ENCODE measurements at regions not wholly inside any gene's neighbourhood (a gene's known extent, or its start where the extent isn't known, plus 50 kb on each side); places are given as distances from the start of the nearest gene placed in this dataset.

DNA sequence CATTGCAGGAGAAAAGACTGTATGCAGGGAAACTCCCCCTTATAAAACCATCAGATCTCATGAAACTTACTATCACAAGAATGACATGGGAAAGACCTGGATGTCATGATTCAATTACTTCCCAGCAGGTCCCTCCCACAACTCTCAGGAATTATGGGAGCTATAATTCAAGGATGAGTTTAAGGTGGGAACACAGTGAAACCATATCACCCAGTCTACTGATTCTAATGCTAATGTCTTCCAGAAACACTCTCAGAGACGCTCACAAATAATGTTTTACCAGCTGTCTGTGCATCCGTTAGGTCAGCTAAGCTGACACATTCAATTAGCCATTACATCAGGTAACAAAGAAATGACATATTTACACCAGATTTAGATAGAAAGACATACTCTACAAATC is 637.9 kb downstream of the NLGN4Y start:
- DNase-seq: no peak

DNA sequence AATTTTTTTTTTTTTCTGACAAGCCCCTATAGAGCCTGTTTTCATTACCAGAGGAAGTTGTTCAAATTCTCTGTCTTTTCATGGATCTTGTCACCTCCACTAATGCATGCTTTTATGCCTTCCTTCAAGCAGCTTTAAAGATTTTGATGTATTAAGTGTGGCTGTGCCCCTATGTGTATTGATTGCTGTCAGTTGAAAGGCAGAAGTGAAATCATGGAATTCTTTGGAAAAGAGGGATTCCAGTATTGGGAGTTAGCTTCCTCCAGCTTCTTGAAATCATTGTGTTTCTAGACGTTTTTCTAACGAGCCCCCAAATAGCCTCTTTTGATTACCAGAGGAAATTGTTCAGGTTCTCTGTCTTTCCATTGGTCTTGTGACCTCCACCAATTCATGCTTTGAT is 655.6 kb downstream of the NLGN4Y start:
- DNase-seq: no peak

DNA sequence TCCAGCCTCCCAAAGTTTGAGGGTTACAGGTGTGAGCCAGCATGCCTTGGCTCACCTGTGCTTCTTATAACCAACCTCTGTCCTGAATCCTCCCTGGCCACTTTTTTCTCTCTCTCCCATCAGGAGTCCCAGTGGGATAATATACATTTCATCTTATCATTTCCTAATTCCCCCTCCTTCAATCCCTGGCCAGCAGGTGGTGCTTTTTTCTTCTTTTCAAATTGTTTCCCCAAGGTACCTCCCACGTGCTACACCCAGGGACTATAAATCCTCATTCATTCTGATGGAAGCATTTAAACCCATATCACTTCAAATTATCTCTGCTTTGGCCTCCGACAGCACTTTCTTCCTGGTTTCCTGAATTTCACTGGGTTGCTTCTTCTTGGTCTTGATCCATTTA is 704.7 kb downstream of the NLGN4Y start:
- no peak for DNase-seq

DNA sequence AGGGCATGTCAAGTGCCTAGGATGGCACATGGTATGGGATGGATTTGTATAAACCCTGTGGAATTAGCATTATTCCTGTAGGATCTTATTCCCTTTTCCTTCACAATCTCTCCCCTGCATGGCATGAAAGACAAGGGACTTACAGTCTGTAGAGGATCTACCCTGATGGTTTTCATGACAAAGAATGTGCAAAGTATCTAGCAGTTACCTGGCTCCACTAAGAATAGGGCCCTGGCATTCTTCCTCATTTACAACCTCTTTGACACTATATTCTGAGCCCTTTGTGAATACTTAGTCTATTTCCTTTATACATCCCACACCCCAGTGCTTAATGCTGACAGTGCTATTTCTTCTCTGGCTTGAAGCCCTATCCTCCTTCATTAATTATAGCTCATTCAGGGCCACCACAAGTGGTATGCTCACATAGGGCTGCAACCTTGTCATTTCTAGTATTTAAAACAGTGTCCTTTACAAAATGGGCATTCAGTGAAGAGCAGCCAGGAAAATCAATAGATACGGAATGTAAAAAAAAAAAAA is 715.3 kb downstream of the NLGN4Y start:
- DNase-seq: no peak

DNA sequence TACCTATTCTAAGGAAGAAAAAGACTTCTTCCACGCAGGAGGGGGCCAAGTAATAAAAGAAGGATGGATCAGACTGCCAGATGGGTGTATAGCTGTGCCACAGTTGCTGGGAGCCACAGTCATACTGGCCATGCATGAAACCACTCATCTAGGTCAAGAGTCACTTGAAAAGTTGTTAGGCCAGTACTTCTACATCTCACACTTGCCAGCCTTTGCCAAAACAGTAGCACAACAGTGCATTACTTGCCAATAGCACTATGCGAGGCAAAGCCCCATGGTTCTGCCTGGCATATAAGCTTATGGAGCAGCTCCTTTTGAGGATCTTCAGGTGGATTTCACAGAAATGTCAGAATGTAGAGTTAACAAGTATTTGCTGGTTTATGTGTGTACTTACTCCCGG is 735.0 kb downstream of the NLGN4Y start:
- no peak for DNase-seq

DNA sequence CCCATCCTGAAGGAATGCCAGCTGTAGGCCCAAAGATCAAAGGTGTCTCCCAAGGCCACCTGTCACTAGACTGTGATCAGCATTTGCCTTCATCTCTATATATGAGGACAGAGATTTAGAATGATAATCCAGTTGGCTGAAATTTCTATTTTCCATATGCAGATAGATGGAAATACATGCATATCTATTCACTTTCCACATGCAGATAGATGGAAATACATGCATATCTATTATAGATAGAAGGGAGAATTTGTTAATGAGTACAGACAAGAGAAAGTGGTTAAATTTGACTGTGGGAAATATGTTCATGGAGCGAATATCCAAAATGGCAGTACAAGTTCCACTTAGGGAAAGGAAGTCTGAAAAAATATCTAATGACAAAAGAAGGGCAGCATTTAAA is 762.2 kb downstream of the NLGN4Y start:
- DNase-seq: no peak

DNA sequence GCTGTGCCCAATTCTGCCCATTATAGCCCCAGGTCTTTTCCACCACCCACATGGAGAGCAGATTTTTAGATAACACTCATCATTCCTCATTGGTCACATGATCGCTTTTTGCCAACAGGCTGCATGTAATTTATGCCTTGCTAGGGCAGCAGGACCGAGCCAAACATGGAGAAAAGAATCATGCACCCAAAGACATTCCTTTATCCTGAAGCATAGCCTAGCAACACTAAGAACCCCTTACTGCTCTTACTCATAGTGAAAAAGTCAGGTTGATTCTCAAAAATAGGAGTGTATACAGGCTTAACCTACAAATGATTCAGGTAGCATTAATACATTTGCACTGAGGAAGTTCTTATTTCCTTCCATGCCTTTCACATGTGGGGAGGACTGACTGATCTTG is 765.5 kb downstream of the NLGN4Y start:
- DNase-seq: no peak

DNA sequence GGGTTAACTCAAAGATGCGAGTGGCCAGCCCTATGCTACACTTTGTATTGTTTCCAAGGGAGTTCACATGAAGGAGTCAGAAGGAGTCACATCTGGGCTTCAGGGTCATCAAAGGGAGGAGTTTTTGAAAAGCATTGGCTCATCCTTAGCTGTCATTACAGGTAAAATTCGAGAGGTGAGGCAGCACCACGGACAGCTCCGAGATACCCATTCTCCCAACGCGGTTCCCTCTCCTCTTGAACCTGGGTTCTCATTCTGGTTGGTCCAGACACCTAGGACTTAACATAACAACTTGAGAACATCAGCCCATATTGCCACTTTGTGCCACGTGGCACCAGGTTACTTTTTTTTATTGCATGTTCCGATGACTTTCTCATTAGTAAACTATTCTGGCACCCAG is 768.6 kb downstream of the NLGN4Y start:
- no peak for DNase-seq

DNA sequence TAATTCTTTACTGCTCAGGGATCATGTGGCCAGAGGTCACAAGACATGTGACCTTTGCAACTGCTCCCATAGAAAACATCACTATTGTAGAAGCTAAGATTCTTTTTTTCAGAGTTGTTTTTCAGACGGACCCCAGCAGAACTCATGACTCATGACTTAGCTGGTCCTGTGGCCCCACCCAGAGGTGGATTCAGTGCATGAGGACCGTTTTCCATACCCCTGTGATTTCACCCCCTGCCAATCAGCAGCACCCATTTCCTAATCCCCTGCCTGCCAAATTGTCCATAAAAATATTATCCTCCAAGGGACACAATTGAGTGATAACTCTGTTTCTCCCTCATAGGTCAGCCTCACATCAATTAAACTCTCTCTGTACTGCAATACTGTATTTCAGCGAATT is 777.5 kb downstream of the NLGN4Y start:
- no peak for DNase-seq

DNA sequence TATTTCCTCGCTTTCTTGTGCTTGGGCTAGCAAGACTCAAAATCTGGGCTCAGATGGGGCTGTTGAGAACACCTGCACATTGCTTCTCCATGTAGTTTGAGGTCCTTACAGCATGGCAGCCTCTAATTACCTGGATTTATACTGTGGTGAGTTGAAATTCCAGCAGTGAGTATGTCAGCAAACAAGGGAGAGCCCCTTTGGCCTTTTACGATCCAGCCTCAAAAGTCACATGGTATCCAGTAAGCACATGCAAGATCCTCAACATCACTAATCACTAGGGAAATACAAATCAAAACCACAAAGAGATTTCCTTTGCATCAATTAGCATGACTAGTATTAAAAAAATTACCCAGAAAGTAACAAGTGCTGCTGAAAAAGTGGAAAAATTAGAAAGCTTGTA is 787.8 kb downstream of the NLGN4Y start:
- no peak for DNase-seq

DNA sequence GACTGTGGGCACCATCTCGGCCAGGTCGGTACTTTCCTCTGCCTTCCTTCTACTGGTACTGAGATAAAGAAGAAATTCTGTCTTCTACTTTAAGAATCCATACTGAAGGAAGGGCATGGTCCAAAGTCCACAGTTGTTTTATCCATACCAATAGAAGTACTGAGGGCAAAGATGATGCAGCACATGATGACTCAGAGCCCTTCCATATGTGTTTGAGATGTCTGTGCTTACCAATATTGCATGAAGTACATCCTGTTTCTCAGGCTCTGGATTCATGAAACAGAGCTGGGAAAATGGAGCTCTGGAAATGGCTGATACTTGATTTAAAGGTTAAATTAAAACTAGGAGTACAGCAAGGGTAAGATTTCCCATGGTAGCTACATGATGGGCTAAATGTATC is 799.9 kb downstream of the NLGN4Y start:
- DNase-seq: no peak

DNA sequence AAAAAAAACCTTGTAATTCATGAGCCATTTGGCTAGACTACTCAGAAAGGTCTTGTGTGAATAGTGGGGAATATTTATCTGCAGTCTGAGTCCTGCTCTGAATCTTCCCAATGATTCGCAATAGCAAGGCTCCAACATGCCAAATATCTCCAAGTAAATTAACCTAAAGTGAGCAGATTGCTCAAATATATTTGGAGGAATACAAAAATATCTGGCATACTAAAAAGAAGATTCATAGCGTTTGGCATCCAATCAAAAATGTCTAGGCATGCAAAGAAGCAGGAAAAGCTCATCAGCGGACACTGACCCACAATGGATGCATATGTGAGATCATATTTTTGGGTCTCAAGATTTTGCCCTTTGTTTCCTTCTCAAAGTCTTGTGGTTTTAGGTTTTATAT is 800.9 kb downstream of the NLGN4Y start:
- DNase-seq: no peak

DNA sequence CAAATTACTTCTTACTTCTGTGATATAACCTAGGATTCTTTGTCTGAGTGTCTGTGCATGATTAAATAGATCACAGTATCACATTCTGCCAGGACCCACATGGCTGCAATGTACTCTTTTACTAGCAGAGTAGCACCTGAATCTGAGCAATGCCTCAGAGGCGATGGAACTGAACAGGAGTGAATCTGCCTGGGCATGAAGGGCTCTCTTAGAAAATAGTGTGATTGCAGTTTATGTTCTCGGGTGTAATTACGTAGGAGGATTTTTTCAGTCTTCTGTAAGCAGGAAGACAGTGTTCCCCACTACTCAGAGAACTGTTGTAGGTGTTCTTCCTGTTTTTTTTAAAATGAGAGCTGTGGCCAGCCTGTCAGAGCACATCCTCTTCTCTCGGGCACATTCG is 802.3 kb downstream of the NLGN4Y start:
- no peak for DNase-seq

DNA sequence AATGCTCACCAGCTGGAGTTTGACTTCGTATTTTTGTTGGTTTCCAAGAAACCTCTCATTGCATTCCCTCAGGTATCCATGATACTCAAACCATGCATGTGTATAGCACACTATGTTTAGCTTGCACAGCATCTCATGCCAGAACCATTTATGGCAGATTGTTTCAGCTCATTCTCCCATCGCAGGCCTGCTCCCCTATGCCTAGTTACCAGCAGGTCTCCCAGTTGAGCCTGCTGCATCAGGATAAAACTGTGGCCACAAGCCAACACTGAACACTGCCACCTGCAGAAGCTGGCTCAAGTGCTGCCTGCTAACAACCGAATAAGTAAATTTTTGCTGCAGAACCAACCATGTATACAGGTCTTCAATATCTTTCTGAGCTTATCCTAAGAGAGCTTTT is 804.5 kb downstream of the NLGN4Y start:
- DNase-seq: no peak

DNA sequence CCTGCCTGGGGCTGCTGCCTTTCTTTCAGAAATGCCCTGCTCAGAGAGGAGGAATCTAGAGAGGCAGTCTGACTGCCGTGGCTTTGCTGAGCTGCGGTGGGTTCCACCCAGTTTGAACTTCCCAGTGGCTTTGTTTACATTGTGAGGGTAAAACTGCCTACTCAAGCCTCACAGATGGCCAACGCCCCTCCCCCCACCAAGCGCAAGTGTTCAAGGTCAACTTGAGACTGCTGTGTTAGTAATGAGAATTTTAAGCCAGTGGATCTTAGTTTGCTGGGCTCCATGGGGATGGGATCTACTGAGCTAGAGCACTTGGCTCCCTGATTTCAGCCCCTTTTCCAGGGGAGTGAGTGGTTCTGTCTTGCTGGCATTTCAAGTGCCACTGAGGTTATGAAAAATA is 819.2 kb downstream of the NLGN4Y start:
- no peak for DNase-seq

DNA sequence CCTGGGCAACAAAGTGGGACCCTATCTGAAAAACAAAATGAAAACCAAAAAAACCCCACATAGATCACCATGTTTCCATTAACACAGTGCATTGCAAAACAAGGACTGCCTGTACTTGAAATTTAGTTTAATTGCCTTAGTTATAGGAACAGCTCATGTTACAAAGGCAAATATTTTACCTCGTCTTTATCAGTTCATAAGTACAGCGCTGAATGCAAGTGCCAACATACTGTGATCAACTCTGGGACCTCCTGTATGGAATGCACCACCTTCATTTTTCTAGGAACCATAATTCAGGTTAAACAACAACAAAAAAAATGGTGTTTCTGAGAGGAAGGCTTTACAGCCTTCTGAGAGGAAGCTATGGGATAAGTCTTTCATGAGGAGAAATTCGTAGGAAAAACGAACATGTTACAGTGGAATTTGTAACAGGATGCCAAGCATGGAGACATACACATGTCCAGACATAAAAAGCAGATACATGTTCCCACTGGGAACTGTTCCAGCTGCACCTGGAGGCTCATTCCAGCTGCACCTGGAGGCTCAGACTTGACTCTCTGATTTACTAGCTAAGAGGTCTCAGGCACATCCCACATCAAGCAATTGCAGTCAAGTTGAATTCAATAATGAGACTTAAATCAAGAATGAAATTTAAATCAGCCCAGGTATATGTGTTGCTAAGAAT is 821.3 kb downstream of the NLGN4Y start:
- no peak for DNase-seq

DNA sequence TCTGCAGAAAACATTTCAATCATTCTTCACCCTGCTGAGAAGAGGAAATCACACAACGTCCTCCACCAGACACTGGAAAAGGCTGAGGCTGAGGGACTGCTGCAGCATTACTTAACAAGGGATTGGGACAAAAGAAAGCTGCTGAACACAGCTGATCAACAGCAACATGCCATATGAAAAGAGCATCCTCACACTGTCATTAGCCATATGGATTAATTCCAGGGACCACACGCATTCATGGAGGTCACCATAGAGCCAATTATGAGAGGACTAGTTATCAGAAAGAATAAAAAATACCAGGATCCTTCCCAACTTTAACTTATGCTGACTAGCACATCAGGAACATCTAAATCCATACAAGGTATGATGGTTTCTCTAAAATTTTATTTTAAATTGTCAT is 825.0 kb downstream of the NLGN4Y start:
- DNase-seq: no peak

DNA sequence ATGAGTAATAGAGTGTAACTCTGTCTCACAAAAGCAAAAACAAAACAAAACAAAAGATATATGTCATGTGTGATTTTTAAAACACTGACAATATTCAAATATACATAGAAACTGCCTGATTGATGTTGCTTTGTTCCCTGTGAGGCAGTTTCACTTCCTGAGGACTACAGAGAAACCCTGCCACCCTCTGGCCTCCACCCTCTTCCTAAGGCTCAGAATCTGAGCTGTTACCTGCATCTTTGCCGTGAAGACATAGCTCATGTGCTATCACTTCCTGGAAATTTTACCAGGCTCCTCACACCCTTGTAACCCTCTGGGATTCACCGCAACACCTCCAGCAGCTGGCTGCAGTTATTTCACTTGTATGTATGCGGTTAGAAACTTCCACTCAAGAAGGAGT is 831.0 kb downstream of the NLGN4Y start:
- DNase-seq: no peak

DNA sequence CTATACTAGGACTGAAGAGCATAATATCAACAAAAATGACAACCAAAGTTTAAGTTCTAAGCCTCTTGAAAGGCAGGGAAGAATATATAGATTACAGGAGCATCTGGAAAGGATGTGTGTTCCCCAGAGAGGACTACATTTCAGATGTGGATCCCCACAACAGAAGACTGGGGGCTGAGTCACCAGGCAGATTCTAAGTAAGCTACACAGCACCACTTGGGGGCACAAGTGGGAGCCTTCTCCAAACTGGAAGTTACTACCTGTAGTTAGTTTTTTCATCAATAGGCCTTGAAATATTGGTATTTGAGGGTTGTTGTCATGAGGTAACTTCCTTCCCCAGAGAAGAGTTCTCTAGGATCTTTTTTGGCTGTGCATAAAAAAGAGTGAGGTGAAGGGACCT is 836.1 kb downstream of the NLGN4Y start:
- no peak for DNase-seq

DNA sequence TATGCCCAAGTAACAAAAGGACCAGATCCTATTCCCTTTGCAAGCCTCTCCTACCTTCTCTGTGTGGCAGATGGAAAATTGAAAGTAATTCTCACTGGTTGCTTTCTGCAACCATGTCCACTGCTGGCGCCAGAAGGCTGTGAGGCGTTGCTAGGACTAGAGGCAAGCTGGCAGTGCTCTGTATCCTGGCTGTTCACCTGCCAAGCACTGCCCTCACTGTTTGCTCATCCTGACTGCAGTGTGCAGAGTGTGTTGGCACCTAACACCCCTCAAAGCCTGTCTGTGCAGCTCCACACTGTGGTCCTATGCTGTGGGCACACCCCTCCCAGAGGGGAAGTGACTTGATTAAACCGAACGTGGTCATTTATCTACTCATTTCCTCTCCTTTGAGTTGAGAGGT is 840.7 kb downstream of the NLGN4Y start:
- DNase-seq: no peak

DNA sequence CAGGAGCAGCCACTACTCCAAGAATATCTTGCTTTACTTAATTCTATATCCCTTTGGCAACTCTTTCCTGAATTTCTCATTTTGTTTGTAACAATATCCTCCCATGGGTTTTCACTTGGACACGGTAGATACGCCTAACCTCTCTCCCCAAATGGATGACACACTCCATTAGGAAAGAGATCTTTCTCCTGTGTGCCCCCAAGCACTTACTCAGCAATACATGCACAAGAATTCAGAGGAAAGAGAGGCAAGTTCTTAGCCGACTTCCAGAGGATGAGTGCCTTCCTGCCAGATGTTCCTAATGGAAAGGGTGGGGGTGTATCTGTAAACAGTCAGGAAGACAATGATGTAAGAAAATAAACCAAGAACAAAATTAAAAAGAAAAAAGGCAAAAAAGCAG is 844.5 kb downstream of the NLGN4Y start:
- DNase-seq: no peak

DNA sequence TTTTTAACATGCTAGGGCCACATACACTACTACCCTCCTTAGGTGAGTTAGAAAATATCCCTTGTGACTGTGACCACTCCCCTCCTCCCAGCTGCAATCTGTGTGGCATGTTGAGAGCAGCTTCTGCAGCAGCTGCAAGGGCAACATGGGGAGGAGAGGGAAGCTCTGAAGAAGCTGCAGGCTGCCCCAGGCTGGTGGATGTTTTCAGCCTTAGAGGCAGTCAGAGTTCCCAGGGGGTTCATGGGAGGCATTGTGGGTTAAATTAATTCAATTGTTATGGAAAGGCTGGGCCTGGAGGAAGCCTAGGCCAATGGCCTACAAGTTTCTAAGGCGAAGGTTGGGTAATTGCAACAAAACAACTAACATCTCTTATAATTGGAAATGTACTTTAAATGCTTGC is 860.8 kb downstream of the NLGN4Y start:
- DNase-seq: no peak

DNA sequence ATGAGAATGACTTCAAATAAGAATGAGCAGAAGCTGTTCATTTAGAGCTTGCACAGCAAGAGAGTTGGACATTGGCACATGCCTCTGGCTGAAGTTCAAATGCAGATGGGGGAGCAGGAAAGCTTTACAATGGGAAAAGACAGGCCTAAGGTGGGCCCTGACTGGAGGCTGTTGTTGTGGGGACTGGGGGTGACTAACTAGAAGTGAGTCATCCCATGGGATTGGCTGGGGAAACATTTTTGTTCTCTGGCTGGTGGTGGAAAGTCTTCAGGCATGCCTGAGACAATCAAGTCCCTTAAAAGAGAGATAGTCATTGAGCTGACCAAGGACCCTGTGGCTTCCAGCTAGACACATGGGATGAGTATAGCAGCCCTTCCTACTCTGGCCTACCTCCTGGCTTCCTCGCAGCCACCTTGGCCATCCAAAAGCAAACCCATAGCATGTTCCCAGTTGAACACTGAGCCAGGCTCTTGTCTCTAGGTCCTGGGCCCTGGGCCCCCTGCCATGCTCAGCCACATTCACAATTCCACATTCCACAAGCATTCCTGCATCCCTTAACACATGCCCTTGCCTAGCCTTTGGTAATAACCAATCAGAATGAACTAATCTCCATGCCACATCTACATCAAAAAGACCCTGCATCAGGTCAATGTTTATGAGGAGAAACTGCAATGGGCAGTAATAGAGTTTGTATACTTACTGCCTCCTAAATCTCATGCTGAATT is 873.4 kb downstream of the NLGN4Y start:
- no peak for DNase-seq

DNA sequence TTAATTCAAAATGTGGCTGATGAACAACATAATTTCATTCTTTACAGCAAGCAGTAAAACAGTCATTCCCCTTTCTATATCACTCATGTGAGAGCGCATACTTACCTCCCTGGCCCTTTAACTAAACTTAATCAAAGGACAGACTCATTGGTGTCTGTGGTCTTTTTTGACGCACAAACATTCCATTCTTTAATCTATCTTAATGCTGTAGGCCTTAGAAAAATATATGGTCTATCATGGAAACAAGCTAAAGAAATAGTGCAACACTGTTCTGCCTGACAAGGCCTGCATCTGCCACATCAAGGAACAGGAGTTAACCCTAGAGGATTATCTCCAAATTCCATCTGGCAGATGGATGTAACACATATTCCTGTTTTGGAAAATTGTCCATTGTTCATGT is 878.1 kb downstream of the NLGN4Y start:
- no peak for DNase-seq

DNA sequence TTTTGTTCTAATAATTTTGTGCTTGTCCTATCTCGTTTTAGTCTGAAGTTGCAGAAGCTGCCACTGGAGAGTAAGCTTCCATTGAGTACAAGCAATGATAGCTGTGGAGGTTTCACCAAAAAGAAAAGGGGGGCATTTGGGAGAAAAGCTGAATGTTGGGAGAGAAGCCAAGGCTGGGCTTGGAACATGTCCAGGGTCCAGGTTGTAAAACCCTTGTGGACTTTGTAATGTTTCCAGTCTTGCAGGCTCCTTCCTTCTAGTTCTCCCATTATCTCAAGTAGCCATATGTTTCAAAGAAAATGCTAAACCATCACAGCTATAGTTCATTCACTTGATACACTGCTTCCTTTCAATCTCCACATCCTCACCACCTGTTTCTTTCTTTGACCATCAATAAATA is 880.2 kb downstream of the NLGN4Y start:
- DNase-seq: no peak
